GM12878 (cell line): ENCODE measurements at regions not wholly inside any gene's neighbourhood (a gene's known extent, or its start where the extent isn't known, plus 50 kb on each side); places are given as distances from the start of the nearest gene placed in this dataset.

Source experiments
- CEBPB ChIP-seq, 2 experiments: fragments of 150-350 bp in 1 of 2; IDR thresholded peaks; 2 replicates each; pipeline ENCODE4 v1.6.1; 2012 to 2014; ENCODE audit warnings: low read depth in 2 of 2, low read length in 2 of 2, borderline replicate concordance in 1 of 2, inconsistent platforms in 1 of 2
- CTCF ChIP-seq, 3 experiments: IDR thresholded peaks in 2 of 3; conservative IDR thresholded peaks in 1 of 3; 2 replicates each; pipeline ENCODE4 v1.5.1; 2011; ENCODE audit warnings: low read depth in 3 of 3, low read length in 3 of 3, mild to moderate bottlenecking in 3 of 3, control low read depth in 2 of 3, moderate library complexity in 2 of 3, inconsistent platforms in 1 of 3, mixed read lengths in 1 of 3; ENCODE audit not compliant: control insufficient read depth in 2 of 3, insufficient read depth in 1 of 3; ENCODE audit errors: extremely low read depth in 1 of 3
- MLLT1 ChIP-seq: fragments of 450-650 bp; IDR thresholded peaks from 2 replicates; pipeline ENCODE4 v1.6.1; 2016; ENCODE audit warnings: mild to moderate bottlenecking
- POLR2A ChIP-seq: IDR thresholded peaks from 2 replicates; pipeline ENCODE4 v1.6.1; 2011; ENCODE audit warnings: low read depth, mild to moderate bottlenecking, low read length

GRCh38 chr14:97912217-97912616, 1115.0 kb downstream of the VRK1 start:
- TF ChIP-seq POLR2A (no peak), CEBPB (IDR thresholded peaks at IDR 0.05; ENCODE audit: borderline replicate concordance in 1 of 2, low read depth in 2 of 2, low read length in 2 of 2) (no peak), CTCF (IDR thresholded peaks at IDR 0.05 in 2 of 3, conservative IDR thresholded peaks at IDR 0.05 in 1 of 3; ENCODE audit: control insufficient read depth in 2 of 3, extremely low read depth in 1 of 3, insufficient read depth in 1 of 3, low read depth in 3 of 3, low read length in 3 of 3) (no peak), MLLT1 (no peak)
